ENCODE measurements at regions not wholly inside any gene's neighbourhood (a gene's known extent, or its start where the extent isn't known, plus 50 kb on each side); places are given as distances from the start of the nearest gene placed in this dataset.

DNA sequence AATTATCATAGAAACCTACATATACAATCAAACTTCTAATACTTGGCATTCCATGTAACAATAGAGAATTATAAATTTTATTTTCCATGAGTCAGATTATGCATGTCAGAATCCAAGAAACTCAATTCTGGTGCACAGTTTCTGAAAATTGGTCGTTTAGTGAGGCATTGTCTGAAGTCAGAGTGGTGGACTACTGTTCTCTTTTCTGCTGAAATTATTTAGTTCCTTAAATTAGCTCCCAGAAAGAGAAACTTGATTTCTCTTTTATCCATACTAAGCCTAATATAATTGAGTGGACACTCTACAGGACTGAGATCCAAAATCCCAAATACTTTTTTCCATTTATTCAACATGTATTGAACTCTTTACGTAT, 265.5 kb downstream of the ALDH8A1 start:
- TF ChIP-seq, protein P1, sequence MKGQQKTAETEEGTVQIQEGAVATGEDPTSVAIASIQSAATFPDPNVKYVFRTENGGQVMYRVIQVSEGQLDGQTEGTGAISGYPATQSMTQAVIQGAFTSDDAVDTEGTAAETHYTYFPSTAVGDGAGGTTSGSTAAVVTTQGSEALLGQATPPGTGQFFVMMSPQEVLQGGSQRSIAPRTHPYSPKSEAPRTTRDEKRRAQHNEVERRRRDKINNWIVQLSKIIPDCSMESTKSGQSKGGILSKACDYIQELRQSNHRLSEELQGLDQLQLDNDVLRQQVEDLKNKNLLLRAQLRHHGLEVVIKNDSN (CRISPR knock-in tag; IDR thresholded peaks at IDR 0.05) = no peak
- TF ChIP-seq NFIC (IDR thresholded peaks at IDR 0.05) (no peak), ZNF316 (IDR thresholded peaks at IDR 0.05) (no peak), MXI1 (IDR thresholded peaks at IDR 0.05; ENCODE audit: low read depth, low read length) (no peak), USF2 (CRISPR knock-in tag; IDR thresholded peaks at IDR 0.05) (no peak)
- TF ChIP-seq, protein P2, sequence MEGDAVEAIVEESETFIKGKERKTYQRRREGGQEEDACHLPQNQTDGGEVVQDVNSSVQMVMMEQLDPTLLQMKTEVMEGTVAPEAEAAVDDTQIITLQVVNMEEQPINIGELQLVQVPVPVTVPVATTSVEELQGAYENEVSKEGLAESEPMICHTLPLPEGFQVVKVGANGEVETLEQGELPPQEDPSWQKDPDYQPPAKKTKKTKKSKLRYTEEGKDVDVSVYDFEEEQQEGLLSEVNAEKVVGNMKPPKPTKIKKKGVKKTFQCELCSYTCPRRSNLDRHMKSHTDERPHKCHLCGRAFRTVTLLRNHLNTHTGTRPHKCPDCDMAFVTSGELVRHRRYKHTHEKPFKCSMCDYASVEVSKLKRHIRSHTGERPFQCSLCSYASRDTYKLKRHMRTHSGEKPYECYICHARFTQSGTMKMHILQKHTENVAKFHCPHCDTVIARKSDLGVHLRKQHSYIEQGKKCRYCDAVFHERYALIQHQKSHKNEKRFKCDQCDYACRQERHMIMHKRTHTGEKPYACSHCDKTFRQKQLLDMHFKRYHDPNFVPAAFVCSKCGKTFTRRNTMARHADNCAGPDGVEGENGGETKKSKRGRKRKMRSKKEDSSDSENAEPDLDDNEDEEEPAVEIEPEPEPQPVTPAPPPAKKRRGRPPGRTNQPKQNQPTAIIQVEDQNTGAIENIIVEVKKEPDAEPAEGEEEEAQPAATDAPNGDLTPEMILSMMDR (IDR thresholded peaks at IDR 0.05 in 2 of 3, conservative IDR thresholded peaks at IDR 0.05 in 1 of 3; ENCODE audit: insufficient read depth in 2 of 3, low read depth in 1 of 3, low read length in 3 of 3) = no peak
